Stimulated activated CD4-positive, alpha-beta T cell treated with anti-CD3 and anti-CD28 coated beads, TNF-alpha, amount 100 ng/mL, for 1 hour (primary cell): ENCODE measurements at regions not wholly inside any gene's neighbourhood (a gene's known extent, or its start where the extent isn't known, plus 50 kb on each side); places are given as distances from the start of the nearest gene placed in this dataset.
"Not testable (repeated sequence)": the region's sequence is repeated elsewhere in the genome, so short reads cannot be mapped to it uniquely, and the experiment has no call there.

Experiments
- DNase-seq, 3 donors: peaks; one replicate each; pipeline ENCODE4 v3.0.0-alpha.2; 2020; ENCODE audit warnings: low read depth in 3 of 3, low spot score in 1 of 3

- DNase-seq, result no peak
These were observed 290.6 kb upstream of the KLF3 start for GRCh38 chr4:38373375-38373774.

GRCh38 chr4:38377195-38377594 lies 286.8 kb upstream of the KLF3 start:
- DNase-seq, result no peak

- no peak for DNase-seq
These were observed 285.5 kb upstream of the KLF3 start for GRCh38 chr4:38378478-38378877.

- no peak for DNase-seq
These were observed 282.2 kb upstream of the KLF3 start for GRCh38 chr4:38381788-38382187.

GRCh38 chr4:38382520-38382919 lies 281.5 kb upstream of the KLF3 start:
- DNase-seq, result no peak

GRCh38 chr4:38383646-38384121 lies 280.3 kb upstream of the KLF3 start:
- DNase-seq, result no peak

- DNase-seq, result no peak
These were observed 278.6 kb upstream of the KLF3 start for GRCh38 chr4:38385093-38386004.

GRCh38 chr4:38386005-38386551 lies 277.9 kb upstream of the KLF3 start:
- DNase-seq, result no peak

- no peak for DNase-seq
These were observed 277.3 kb upstream of the KLF3 start for GRCh38 chr4:38386654-38387188.

GRCh38 chr4:38387348-38387747 lies 276.7 kb upstream of the KLF3 start:
- DNase-seq, result no peak

- DNase-seq, result no peak
These were observed 276.2 kb upstream of the KLF3 start for GRCh38 chr4:38387819-38388218.

GRCh38 chr4:38388907-38389306 lies 275.1 kb upstream of the KLF3 start:
- DNase-seq, result not testable (repeated sequence)

- no peak for DNase-seq
These were observed 272.9 kb upstream of the KLF3 start for GRCh38 chr4:38390969-38391545.

GRCh38 chr4:38392223-38392855 lies 271.7 kb upstream of the KLF3 start:
- DNase-seq, result no peak

- no peak for DNase-seq
These were observed 267.9 kb upstream of the KLF3 start for GRCh38 chr4:38396091-38396490.

- DNase-seq, result no peak
These were observed 267.0 kb upstream of the KLF3 start for GRCh38 chr4:38396845-38397547.

- no peak for DNase-seq
These were observed 263.1 kb upstream of the KLF3 start for GRCh38 chr4:38400946-38401345.

GRCh38 chr4:38406243-38406642 lies 257.8 kb upstream of the KLF3 start:
- DNase-seq, result no peak

GRCh38 chr4:38409852-38410251 lies 254.1 kb upstream of the KLF3 start:
- DNase-seq, result no peak

- no peak for DNase-seq
These were observed 252.9 kb upstream of the KLF3 start for GRCh38 chr4:38411092-38411491.

GRCh38 chr4:38411981-38412536 lies 251.9 kb upstream of the KLF3 start:
- no peak for DNase-seq
